EH (cell line): ENCODE measurements at regions not wholly inside any gene's neighbourhood (a gene's known extent, or its start where the extent isn't known, plus 50 kb on each side); places are given as distances from the start of the nearest gene placed in this dataset.

Experiments used
- DNase-seq: peaks from one replicate; pipeline ENCODE4 v3.0.0-alpha.2; 2015; ENCODE audit warnings: low read depth

GRCh38 chr3:153313302-153313965, 151.4 kb downstream of the RAP2B start:
- peak; percentile 64 for DNase-seq

- DNase-seq = no peak
These were observed 152.0 kb downstream of the RAP2B start for GRCh38 chr3:153314038-153314437.

GRCh38 chr3:153315781-153316180, 153.8 kb downstream of the RAP2B start:
- peak; percentile 94 for DNase-seq

GRCh38 chr3:153319705-153320554, 157.9 kb downstream of the RAP2B start:
- DNase-seq = no peak

GRCh38 chr3:153320585-153321128, 158.6 kb downstream of the RAP2B start:
- no peak for DNase-seq

GRCh38 chr3:153328690-153329089, 166.7 kb downstream of the RAP2B start:
- DNase-seq = no peak

- DNase-seq = peak; percentile 42
These were observed 168.9 kb downstream of the RAP2B start for GRCh38 chr3:153330901-153331300.

GRCh38 chr3:153331676-153332075, 169.7 kb downstream of the RAP2B start:
- DNase-seq = no peak

- no peak for DNase-seq
These were observed 172.5 kb downstream of the RAP2B start for GRCh38 chr3:153334558-153334957.

- no peak for DNase-seq
These were observed 175.3 kb downstream of the RAP2B start for GRCh38 chr3:153337369-153337768.

- DNase-seq = peak; percentile 60
These were observed 176.5 kb downstream of the RAP2B start for GRCh38 chr3:153338487-153338886.

- DNase-seq = peak; percentile 31
These were observed 177.0 kb downstream of the RAP2B start for GRCh38 chr3:153339065-153339464.

- DNase-seq = no peak
These were observed 182.2 kb downstream of the RAP2B start for GRCh38 chr3:153343988-153344782.

- DNase-seq = peak; percentile 23
These were observed 186.6 kb downstream of the RAP2B start for GRCh38 chr3:153348457-153349107.

GRCh38 chr3:153349108-153349499, 187.1 kb downstream of the RAP2B start:
- DNase-seq = no peak

GRCh38 chr3:153350420-153350819, 188.4 kb downstream of the RAP2B start:
- DNase-seq = peak; percentile 79

GRCh38 chr3:153354641-153355040, 192.6 kb downstream of the RAP2B start:
- DNase-seq = no peak

- DNase-seq = no peak
These were observed 193.5 kb downstream of the RAP2B start for GRCh38 chr3:153355559-153355958.

- DNase-seq = no peak
These were observed 194.9 kb downstream of the RAP2B start for GRCh38 chr3:153356908-153357307.

- no peak for DNase-seq
These were observed 195.4 kb downstream of the RAP2B start for GRCh38 chr3:153357436-153357835.

GRCh38 chr3:153369561-153370374, 207.7 kb downstream of the RAP2B start:
- DNase-seq = no peak
